WTC11 (cell line): ENCODE measurements at regions not wholly inside any gene's neighbourhood (a gene's known extent, or its start where the extent isn't known, plus 50 kb on each side); places are given as distances from the start of the nearest gene placed in this dataset.

ENCODE experiments used
- ATAC-seq: fragments of 200-7000 bp; cut with Tn5 transposase; 2 replicates; pipeline ENCODE4 v1.10.0; 2021; ENCODE audit warnings: mild to moderate bottlenecking, moderate library complexity
- CTCF ChIA-PET: fragments of 300-600 bp; sonication (Branson Sonifier 250); formaldehyde crosslinking; loops from one replicate; lab custom pipeline; 2021; ENCODE audit warnings: antibody characterized with exemption; lab: Charles Lee
- POLR2A ChIA-PET: fragments of 350-600 bp; sonication (Branson Sonifier 250); formaldehyde crosslinking; loops from one replicate; lab custom pipeline; 2021; ENCODE audit warnings: antibody characterized with exemption; lab: Charles Lee
- DNase-seq: peaks from one replicate; pipeline ENCODE4 v3.0.0; 2021; ENCODE audit warnings: low spot score
- H3K27ac Mint-ChIP-seq: 2 replicates; pipeline ENCODE4 v1.8.0; 2021; ENCODE audit warnings: mixed read lengths
- H3K27me3 Mint-ChIP-seq: 2 replicates; pipeline ENCODE4 v1.8.0; 2021; ENCODE audit warnings: low read depth, mild to moderate bottlenecking, moderate library complexity, mixed read lengths
- H3K36me3 Mint-ChIP-seq: 2 replicates; pipeline ENCODE4 v1.8.0; 2021; ENCODE audit warnings: mixed read lengths
- H3K4me1 Mint-ChIP-seq: 2 replicates; pipeline ENCODE4 v1.8.0; 2022; ENCODE audit warnings: mixed read lengths
- H3K4me3 Mint-ChIP-seq: 2 replicates; pipeline ENCODE4 v1.8.0; 2021; ENCODE audit warnings: mild to moderate bottlenecking, moderate library complexity, mixed read lengths
- H3K9me3 Mint-ChIP-seq: 2 replicates; pipeline ENCODE4 v1.8.0; 2021; ENCODE audit warnings: mixed read lengths
- CDX4 ChIP-seq: fragments of 250-450 bp; sonication (Bioruptor Pico); IDR thresholded peaks from 2 replicates; pipeline ENCODE4 v1.9.0; 2021; ENCODE audit warnings: moderate library complexity, mild to moderate bottlenecking, inconsistent platforms, borderline replicate concordance
- E2F4 ChIP-seq: sonication (generic); formaldehyde crosslinking; IDR thresholded peaks from 2 replicates; pipeline ENCODE4 v1.8.1; 2022; ENCODE audit warnings: low read depth, mild to moderate bottlenecking, moderate library complexity, missing genetic modification reagents, borderline replicate concordance
- FOXP4 ChIP-seq: sonication (generic); formaldehyde crosslinking; IDR thresholded peaks from 2 replicates; pipeline ENCODE4 v1.8.0; 2022; ENCODE audit warnings: mild to moderate bottlenecking, missing genetic modification reagents
- HMGA2 ChIP-seq: fragments of 250-450 bp; sonication (Bioruptor Pico); IDR thresholded peaks from 2 replicates; pipeline ENCODE4 v1.4.0; 2021; ENCODE audit warnings: mild to moderate bottlenecking, moderate library complexity
- JAZF1 ChIP-seq: fragments of 250-450 bp; sonication (Bioruptor Pico); IDR thresholded peaks from 2 replicates; pipeline ENCODE4 v1.9.0; 2021; ENCODE audit warnings: moderate library complexity, mild to moderate bottlenecking, inconsistent platforms
- JUN ChIP-seq: sonication (generic); formaldehyde crosslinking; IDR thresholded peaks from 2 replicates; pipeline ENCODE4 v1.8.0; 2023; ENCODE audit warnings: mild to moderate bottlenecking, missing genetic modification reagents
- MXD4 ChIP-seq: fragments of 250-450 bp; sonication (Bioruptor Pico); IDR thresholded peaks from 2 replicates; pipeline ENCODE4 v1.8.0; 2021; ENCODE audit warnings: mild to moderate bottlenecking, moderate library complexity, borderline replicate concordance
- MYBL2 ChIP-seq: sonication (generic); formaldehyde crosslinking; IDR thresholded peaks from 2 replicates; pipeline ENCODE4 v1.8.1; 2023; ENCODE audit warnings: mild to moderate bottlenecking, moderate library complexity, missing genetic modification reagents
- NFATC4 ChIP-seq: fragments of 250-450 bp; sonication (Bioruptor Pico); IDR thresholded peaks from 2 replicates; pipeline ENCODE4 v1.9.0; 2021; ENCODE audit warnings: mild to moderate bottlenecking
- NFE2L1 ChIP-seq: sonication (generic); formaldehyde crosslinking; IDR thresholded peaks from 2 replicates; pipeline ENCODE4 v1.8.1; 2023; ENCODE audit warnings: missing genetic modification reagents
- NR1H2 ChIP-seq: sonication (generic); formaldehyde crosslinking; IDR thresholded peaks from 2 replicates; pipeline ENCODE4 v1.9.0; 2021; ENCODE audit warnings: mild to moderate bottlenecking, moderate library complexity, missing genetic modification reagents
- OVOL2 ChIP-seq: fragments of 250-450 bp; sonication (Bioruptor Pico); IDR thresholded peaks from 2 replicates; pipeline ENCODE4 v1.9.0; 2021; ENCODE audit warnings: mild to moderate bottlenecking, borderline replicate concordance
- RORB ChIP-seq: fragments of 250-450 bp; sonication (Bioruptor Pico); IDR thresholded peaks from 2 replicates; pipeline ENCODE4 v1.9.0; 2021; ENCODE audit warnings: mild to moderate bottlenecking
- SMAD3 ChIP-seq: sonication (generic); formaldehyde crosslinking; IDR thresholded peaks from 2 replicates; pipeline ENCODE4 v1.8.0; 2022; ENCODE audit warnings: missing genetic modification reagents, mild to moderate bottlenecking, borderline replicate concordance
- SMAD4 ChIP-seq: sonication (generic); formaldehyde crosslinking; IDR thresholded peaks from 2 replicates; pipeline ENCODE4 v1.8.0; 2022; ENCODE audit warnings: mild to moderate bottlenecking, missing genetic modification reagents
- SOX15 ChIP-seq: fragments of 250-450 bp; sonication (Bioruptor Pico); IDR thresholded peaks from 2 replicates; pipeline ENCODE4 v1.9.0; 2021; ENCODE audit warnings: mild to moderate bottlenecking
- STAT6 ChIP-seq: sonication (generic); formaldehyde crosslinking; conservative IDR thresholded peaks from 2 replicates; pipeline ENCODE4 v1.8.1; 2023; ENCODE audit warnings: mild to moderate bottlenecking, low read depth, missing genetic modification reagents, moderate library complexity
- TCF7 ChIP-seq: sonication (generic); formaldehyde crosslinking; IDR thresholded peaks from 2 replicates; pipeline ENCODE4 v1.8.0; 2022; ENCODE audit warnings: mild to moderate bottlenecking, low read depth, missing genetic modification reagents, moderate library complexity
- USF1 ChIP-seq: sonication (generic); formaldehyde crosslinking; IDR thresholded peaks from 2 replicates; pipeline ENCODE4 v1.8.0; 2022; ENCODE audit warnings: mild to moderate bottlenecking, missing genetic modification reagents
- ZBTB21 ChIP-seq: sonication (generic); formaldehyde crosslinking; IDR thresholded peaks from 2 replicates; pipeline ENCODE4 v1.8.1; 2023; ENCODE audit warnings: mild to moderate bottlenecking, missing genetic modification reagents, borderline replicate concordance
- ZNF232 ChIP-seq: sonication (generic); formaldehyde crosslinking; IDR thresholded peaks from 2 replicates; pipeline ENCODE4 v1.8.0; 2022; ENCODE audit warnings: mild to moderate bottlenecking, missing genetic modification reagents
- ZNF317 ChIP-seq: sonication (generic); formaldehyde crosslinking; IDR thresholded peaks from 2 replicates; pipeline ENCODE4 v1.8.1; 2023; ENCODE audit warnings: low read depth, mild to moderate bottlenecking, moderate library complexity, missing genetic modification reagents, borderline replicate concordance
- TF ChIP-seq, protein P1 (sequence below): fragments of 250-450 bp; sonication (Bioruptor Pico); conservative IDR thresholded peaks from 2 replicates; pipeline ENCODE4 v1.9.0; 2021; ENCODE audit warnings: mild to moderate bottlenecking
- TF ChIP-seq, protein P2 (sequence below): sonication (generic); formaldehyde crosslinking; IDR thresholded peaks from 2 replicates; pipeline ENCODE4 v1.8.1; 2023; ENCODE audit warnings: mild to moderate bottlenecking, missing genetic modification reagents
- TF ChIP-seq, protein P3 (sequence below): sonication (generic); formaldehyde crosslinking; IDR thresholded peaks from 2 replicates; pipeline ENCODE4 v1.8.1; 2022; ENCODE audit warnings: low read depth, missing genetic modification reagents, borderline replicate concordance
- TF ChIP-seq, protein P4 (sequence below): sonication (generic); formaldehyde crosslinking; conservative IDR thresholded peaks from 2 replicates; pipeline ENCODE4 v1.8.1; 2022; ENCODE audit warnings: mild to moderate bottlenecking, missing genetic modification reagents

DNA sequence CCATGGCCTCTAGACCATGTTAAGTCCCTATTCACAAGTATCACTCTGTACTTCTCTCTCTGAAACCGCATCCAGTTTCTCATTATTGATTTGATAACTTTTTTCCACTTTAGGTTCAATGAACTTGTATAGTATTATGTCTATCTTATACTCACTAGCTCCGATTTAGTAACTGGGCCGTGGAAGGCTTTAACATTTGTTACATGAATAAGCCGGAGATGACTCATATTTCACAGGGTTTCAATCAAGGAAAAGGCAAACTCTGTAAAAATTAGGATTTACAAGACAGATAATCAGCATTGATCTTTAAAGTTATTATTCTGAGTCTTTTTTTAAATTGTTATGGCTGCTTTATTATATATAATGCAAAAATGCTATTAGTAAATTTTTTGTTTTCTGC is 662.2 kb upstream of the CNTN5 start (continued):
- TF ChIP-seq USF1 (CRISPR knock-in tag) = no peak
- TF ChIP-seq TCF7 (CRISPR knock-in tag) = no peak
- TF ChIP-seq CDX4 = no peak
- TF ChIP-seq, protein P1, sequence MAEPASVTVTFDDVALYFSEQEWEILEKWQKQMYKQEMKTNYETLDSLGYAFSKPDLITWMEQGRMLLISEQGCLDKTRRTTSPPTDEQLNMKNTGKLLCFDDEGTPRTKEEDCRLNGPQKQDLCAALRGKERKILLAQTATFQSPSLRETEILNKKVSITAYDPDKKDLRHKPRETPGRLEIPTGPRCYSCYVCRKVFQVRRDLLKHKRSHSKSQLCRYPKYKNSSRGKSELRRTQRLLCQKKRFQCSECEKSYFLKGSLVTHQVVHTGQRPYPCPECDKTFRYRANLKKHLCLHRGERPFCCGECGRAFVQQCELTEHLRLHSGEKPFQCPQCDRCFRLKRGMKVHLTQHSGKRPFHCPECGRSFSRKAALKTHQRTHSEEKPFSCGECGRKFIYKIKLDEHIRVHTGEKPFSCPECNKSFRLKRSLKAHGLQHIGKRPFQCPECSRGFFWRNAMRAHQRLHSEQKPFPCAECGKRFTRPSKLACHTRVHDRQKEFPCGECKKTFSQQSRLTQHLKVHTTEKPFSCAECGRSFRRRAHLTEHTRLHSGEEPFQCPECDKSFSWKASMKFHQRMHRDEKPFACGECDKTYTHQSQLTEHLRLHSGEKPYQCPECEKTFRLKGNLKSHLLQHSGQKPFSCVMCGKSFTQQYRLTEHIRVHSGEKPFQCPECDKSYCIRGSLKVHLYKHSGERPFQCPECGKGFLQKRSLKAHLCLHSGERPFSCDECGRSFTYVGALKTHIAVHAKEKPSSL (CRISPR knock-in tag) = no peak
- TF ChIP-seq NR1H2 (CRISPR knock-in tag) = no peak
- no peak for TF ChIP-seq NFATC4 (CRISPR knock-in tag)
- no peak for TF ChIP-seq SOX15 (CRISPR knock-in tag)
- TF ChIP-seq ZNF232 (CRISPR knock-in tag) = no peak
- TF ChIP-seq, protein P2, sequence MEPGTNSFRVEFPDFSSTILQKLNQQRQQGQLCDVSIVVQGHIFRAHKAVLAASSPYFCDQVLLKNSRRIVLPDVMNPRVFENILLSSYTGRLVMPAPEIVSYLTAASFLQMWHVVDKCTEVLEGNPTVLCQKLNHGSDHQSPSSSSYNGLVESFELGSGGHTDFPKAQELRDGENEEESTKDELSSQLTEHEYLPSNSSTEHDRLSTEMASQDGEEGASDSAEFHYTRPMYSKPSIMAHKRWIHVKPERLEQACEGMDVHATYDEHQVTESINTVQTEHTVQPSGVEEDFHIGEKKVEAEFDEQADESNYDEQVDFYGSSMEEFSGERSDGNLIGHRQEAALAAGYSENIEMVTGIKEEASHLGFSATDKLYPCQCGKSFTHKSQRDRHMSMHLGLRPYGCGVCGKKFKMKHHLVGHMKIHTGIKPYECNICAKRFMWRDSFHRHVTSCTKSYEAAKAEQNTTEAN (CRISPR knock-in tag) = no peak
- TF ChIP-seq ZBTB21 = no peak
- no peak for TF ChIP-seq JUN (CRISPR knock-in tag)
- TF ChIP-seq, protein P3, sequence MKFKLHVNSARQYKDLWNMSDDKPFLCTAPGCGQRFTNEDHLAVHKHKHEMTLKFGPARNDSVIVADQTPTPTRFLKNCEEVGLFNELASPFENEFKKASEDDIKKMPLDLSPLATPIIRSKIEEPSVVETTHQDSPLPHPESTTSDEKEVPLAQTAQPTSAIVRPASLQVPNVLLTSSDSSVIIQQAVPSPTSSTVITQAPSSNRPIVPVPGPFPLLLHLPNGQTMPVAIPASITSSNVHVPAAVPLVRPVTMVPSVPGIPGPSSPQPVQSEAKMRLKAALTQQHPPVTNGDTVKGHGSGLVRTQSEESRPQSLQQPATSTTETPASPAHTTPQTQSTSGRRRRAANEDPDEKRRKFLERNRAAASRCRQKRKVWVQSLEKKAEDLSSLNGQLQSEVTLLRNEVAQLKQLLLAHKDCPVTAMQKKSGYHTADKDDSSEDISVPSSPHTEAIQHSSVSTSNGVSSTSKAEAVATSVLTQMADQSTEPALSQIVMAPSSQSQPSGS (CRISPR knock-in tag) = no peak
- TF ChIP-seq FOXP4 (CRISPR knock-in tag) = no peak
- TF ChIP-seq ZNF317 (CRISPR knock-in tag) = no peak

DNA sequence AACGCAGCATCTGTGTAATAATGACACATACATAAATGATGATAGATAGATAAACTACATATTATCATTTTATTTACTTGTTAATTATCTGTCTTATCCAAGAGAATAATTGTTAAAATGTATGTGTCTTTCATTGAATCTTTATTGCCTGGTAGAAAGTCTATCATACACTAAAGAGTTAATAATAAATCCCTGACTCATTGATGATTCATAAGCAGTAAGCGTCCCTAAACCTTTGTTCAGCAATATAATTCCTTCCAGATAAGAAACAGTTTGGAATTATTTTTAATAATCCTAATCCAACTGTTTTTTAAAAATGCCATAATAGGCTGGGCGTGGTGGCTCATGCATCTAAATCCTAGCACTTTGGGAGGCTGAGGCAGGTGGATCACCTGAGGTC is 655.6 kb upstream of the CNTN5 start:
- no peak for DNase-seq
- Mint-ChIP-seq H3K4me1 (no peaks in the 10 kb centered on the region), H3K9me3 (no peaks in the 10 kb centered on the region), H3K27ac (no peak overlapping the region), H3K27me3 (no peaks in the 10 kb centered on the region), H3K36me3 (no peaks in the 10 kb centered on the region), H3K4me3 (no peak overlapping the region)
- ATAC-seq = no peak
- POLR2A ChIA-PET = no interaction called here
- CTCF ChIA-PET = no interaction called here
- TF ChIP-seq SMAD4 (CRISPR knock-in tag) (no peak), MYBL2 (CRISPR knock-in tag) (no peak), SOX15 (CRISPR knock-in tag) (no peak), STAT6 (CRISPR knock-in tag) (no peak), ZBTB21 (no peak), E2F4 (no peak), MXD4 (CRISPR knock-in tag) (no peak), NFE2L1 (CRISPR knock-in tag) (no peak), OVOL2 (CRISPR knock-in tag) (no peak), HMGA2 (CRISPR knock-in tag) (no peak), JAZF1 (CRISPR knock-in tag) (no peak), RORB (CRISPR knock-in tag) (no peak), SMAD3 (CRISPR knock-in tag) (no peak)
- TF ChIP-seq, protein P4, sequence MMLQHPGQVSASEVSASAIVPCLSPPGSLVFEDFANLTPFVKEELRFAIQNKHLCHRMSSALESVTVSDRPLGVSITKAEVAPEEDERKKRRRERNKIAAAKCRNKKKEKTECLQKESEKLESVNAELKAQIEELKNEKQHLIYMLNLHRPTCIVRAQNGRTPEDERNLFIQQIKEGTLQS = no peak
